GM12872 (cell line): ENCODE measurements at regions not wholly inside any gene's neighbourhood (a gene's known extent, or its start where the extent isn't known, plus 50 kb on each side); places are given as distances from the start of the nearest gene placed in this dataset.

Experiments
- CTCF ChIP-seq: IDR thresholded peaks from 3 replicates; pipeline ENCODE4 v1.5.1; 2011; ENCODE audit warnings: low read depth, mild to moderate bottlenecking, low read length, moderate library complexity; ENCODE audit not compliant: insufficient read depth

- TF ChIP-seq CTCF = no peak
Measured at GRCh38 chr20:6654513-6655252, 112.8 kb upstream of the BMP2 start.

GRCh38 chr20:6651561-6651960 is 115.9 kb upstream of the BMP2 start:
- no peak for TF ChIP-seq CTCF

GRCh38 chr20:6651016-6651415 is 116.5 kb upstream of the BMP2 start:
- no peak for TF ChIP-seq CTCF

GRCh38 chr20:6646021-6646636 is 121.4 kb upstream of the BMP2 start:
- TF ChIP-seq CTCF = no peak

- TF ChIP-seq CTCF = no peak
Measured at GRCh38 chr20:6644813-6645628, 122.5 kb upstream of the BMP2 start.

GRCh38 chr20:6641012-6641411 is 126.5 kb upstream of the BMP2 start:
- no peak for TF ChIP-seq CTCF

GRCh38 chr20:6637160-6637579 is 130.3 kb upstream of the BMP2 start:
- no peak for TF ChIP-seq CTCF
